ENCODE measurements at regions not wholly inside any gene's neighbourhood (a gene's known extent, or its start where the extent isn't known, plus 50 kb on each side); places are given as distances from the start of the nearest gene placed in this dataset.

DNA sequence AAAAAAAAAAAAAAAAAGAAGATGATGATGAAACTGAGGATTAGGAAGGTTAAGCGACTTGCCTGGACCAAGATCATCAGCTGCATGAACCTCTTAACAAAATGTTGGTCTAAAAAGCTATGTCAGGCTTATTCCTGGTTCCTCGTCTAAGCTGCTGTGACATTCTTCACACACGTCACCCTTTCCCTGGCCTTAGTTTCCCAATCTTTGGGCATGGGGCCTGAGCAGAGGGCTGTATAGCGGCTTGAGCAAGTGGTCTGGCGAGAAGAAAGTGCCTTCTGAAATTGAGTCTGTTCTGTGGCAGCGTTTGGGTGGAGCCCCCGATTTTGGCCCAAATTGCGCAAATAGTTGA is 58.7 kb upstream of the CCND2 start:
- TF ChIP-seq, protein P1, sequence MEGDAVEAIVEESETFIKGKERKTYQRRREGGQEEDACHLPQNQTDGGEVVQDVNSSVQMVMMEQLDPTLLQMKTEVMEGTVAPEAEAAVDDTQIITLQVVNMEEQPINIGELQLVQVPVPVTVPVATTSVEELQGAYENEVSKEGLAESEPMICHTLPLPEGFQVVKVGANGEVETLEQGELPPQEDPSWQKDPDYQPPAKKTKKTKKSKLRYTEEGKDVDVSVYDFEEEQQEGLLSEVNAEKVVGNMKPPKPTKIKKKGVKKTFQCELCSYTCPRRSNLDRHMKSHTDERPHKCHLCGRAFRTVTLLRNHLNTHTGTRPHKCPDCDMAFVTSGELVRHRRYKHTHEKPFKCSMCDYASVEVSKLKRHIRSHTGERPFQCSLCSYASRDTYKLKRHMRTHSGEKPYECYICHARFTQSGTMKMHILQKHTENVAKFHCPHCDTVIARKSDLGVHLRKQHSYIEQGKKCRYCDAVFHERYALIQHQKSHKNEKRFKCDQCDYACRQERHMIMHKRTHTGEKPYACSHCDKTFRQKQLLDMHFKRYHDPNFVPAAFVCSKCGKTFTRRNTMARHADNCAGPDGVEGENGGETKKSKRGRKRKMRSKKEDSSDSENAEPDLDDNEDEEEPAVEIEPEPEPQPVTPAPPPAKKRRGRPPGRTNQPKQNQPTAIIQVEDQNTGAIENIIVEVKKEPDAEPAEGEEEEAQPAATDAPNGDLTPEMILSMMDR (IDR thresholded peaks at IDR 0.05), result no peak
- no peak for TF ChIP-seq EZH2 (IDR thresholded peaks at IDR 0.05; ENCODE audit: borderline replicate concordance, insufficient read depth, low read depth, low read length, poor library complexity, severe bottlenecking)
